HepG2 (cell line): ENCODE measurements at regions not wholly inside any gene's neighbourhood (a gene's known extent, or its start where the extent isn't known, plus 50 kb on each side); places are given as distances from the start of the nearest gene placed in this dataset.

Experiments used
- ATAC-seq: fragments of 200-7000 bp; cut with Tn5 transposase; 3 replicates; pipeline ENCODE4 v1.9.1; 2020; ENCODE audit warnings: mild to moderate bottlenecking, moderate library complexity
- BruUV-seq: library from RNA; stranded (reverse); fragments of 400-500 nt; replicated peaks from 2 replicates; lab custom pipeline; 2021; lab: Mats Ljungman, UMichigan
- CTCF ChIA-PET: fragments of 300-600 bp; formaldehyde crosslinking; extraction: SDS; loops from one replicate; lab custom pipeline; 2021; ENCODE audit warnings: low total read pairs, inconsistent platforms, low intra/inter-chr PET ratio; lab: Yijun Ruan, JAX
- POLR2A ChIA-PET: fragments of 350-600 bp; sonication (Branson Sonifier 250); formaldehyde crosslinking; loops from one replicate; lab custom pipeline; 2020; ENCODE audit warnings: antibody characterized with exemption, inconsistent platforms; lab: Yijun Ruan, JAX
- DNase-seq: peaks from one replicate; pipeline ENCODE4 v3.0.0-alpha.2; 2015; ENCODE audit warnings: low spot score
- FAIRE-seq: peaks from 3 replicates; lab custom pipeline; 2011; peaks lifted over from hg19 to GRCh38; lab: Jason Lieb, UNC
- H2AFZ ChIP-seq: one replicate; pipeline ENCODE4 v1.6.1; 2011; ENCODE audit warnings: low read length, inconsistent platforms
- H3K27ac ChIP-seq: fragments of 300-600 bp; 3 replicates; pipeline ENCODE4 v1.8.0; 2011; ENCODE audit warnings: mixed run types, mild to moderate bottlenecking, mixed read lengths, low read length, inconsistent platforms; ENCODE audit not compliant: insufficient read depth; ENCODE audit errors: extremely low read length
- H3K27me3 ChIP-seq, 2 experiments: fragments of 200-600 bp in 1 of 2; 2 replicates in 1 of 2; 3 replicates in 1 of 2; pipeline versions ENCODE4 v1.6.0 to v1.8.0; 2011; ENCODE audit warnings: low read length in 2 of 2, mild to moderate bottlenecking in 2 of 2, moderate library complexity in 2 of 2, inconsistent platforms in 1 of 2; ENCODE audit not compliant: insufficient read depth in 2 of 2, control insufficient read depth in 1 of 2
- H3K36me3 ChIP-seq, 2 experiments: fragments of 200-600 bp in 1 of 2; replicated peaks in 1 of 2; 2 replicates in 1 of 2; 3 replicates in 1 of 2; pipeline versions ENCODE4 v1.5.1 to v1.8.0; 2011; ENCODE audit warnings: low read length in 2 of 2, inconsistent platforms in 1 of 2; ENCODE audit not compliant: insufficient read depth in 2 of 2, control insufficient read depth in 1 of 2
- H3K4me1 ChIP-seq: 2 replicates; pipeline ENCODE4 v1.5.1; 2012; ENCODE audit warnings: low read length, inconsistent platforms; ENCODE audit not compliant: insufficient read depth
- H3K4me2 ChIP-seq: 2 replicates; pipeline ENCODE4 v1.6.0; 2011; ENCODE audit warnings: low read depth, low read length, inconsistent platforms
- H3K4me3 ChIP-seq, 3 experiments: fragments of 200-600 bp in 1 of 3; sonication (generic), shearing (Covaris generic) in 1 of 3; replicated peaks in 1 of 3; 2 replicates each; pipeline ENCODE4 v1.5.1; 2011 to 2016; ENCODE audit warnings: low read length in 3 of 3, inconsistent platforms in 2 of 3, low read depth in 2 of 3, mild to moderate bottlenecking in 2 of 3, control low read depth in 1 of 3, mixed read lengths in 1 of 3; ENCODE audit not compliant: insufficient read depth in 1 of 3
- H3K79me2 ChIP-seq: one replicate; pipeline ENCODE4 v1.6.1; 2011; ENCODE audit warnings: low read length, inconsistent platforms; ENCODE audit not compliant: insufficient read depth
- H3K9ac ChIP-seq: 2 replicates; pipeline ENCODE4 v1.6.0; 2011; ENCODE audit warnings: mild to moderate bottlenecking, low read depth, low read length, inconsistent platforms; ENCODE audit not compliant: insufficient read depth
- H3K9me3 ChIP-seq: 2 replicates; pipeline ENCODE4 v1.5.1; 2012; ENCODE audit warnings: mild to moderate bottlenecking, low read length
- H4K20me1 ChIP-seq: 2 replicates; pipeline ENCODE4 v1.6.0; 2011; ENCODE audit warnings: inconsistent platforms, mild to moderate bottlenecking, low read length, moderate library complexity; ENCODE audit not compliant: insufficient read depth
- IRF2 ChIP-seq: IDR thresholded peaks from 2 replicates; pipeline ENCODE4 v1.6.1; 2018; ENCODE audit warnings: missing genetic modification reagents, missing compliant biosample characterization
- RFX1 ChIP-seq: fragments of 450-650 bp; IDR thresholded peaks from 2 replicates; pipeline ENCODE4 v1.6.1; 2017
- SOX6 ChIP-seq, 2 experiments: fragments of 450-650 bp in 1 of 2; sonication (generic) in 1 of 2; formaldehyde crosslinking in 1 of 2; IDR thresholded peaks; 2 replicates each; pipeline versions ENCODE4 v1.4.0 to v1.6.1; 2017 to 2020; ENCODE audit warnings: antibody characterized with exemption in 1 of 2, mild to moderate bottlenecking in 1 of 2, missing genetic modification reagents in 1 of 2
- YEATS2 ChIP-seq: sonication (generic); formaldehyde crosslinking; IDR thresholded peaks from 2 replicates; pipeline ENCODE4 v1.4.0; 2020; ENCODE audit warnings: missing genetic modification reagents, borderline replicate concordance
- ZNF891 ChIP-seq: sonication (generic); formaldehyde crosslinking; IDR thresholded peaks from 2 replicates; pipeline ENCODE4 v1.5.0; 2020; ENCODE audit warnings: mild to moderate bottlenecking, missing genetic modification reagents
- WGBS: methylation state at CpG from one replicate; pipeline ENCODE4 v1.1.6; 2017; ENCODE audit warnings: low lambda C conversion rate; 5-methylcytosine and 5-hydroxymethylcytosine counted together
- in situ Hi-C: cut with HindIII; loops from 2 replicates; pipeline ENCODE4 v1.10.0; 2017; ENCODE audit warnings: low pct_unique_long_range_greater_than_20kb; ENCODE audit not compliant: extremely low pct_ligation_motif_present
- intact Hi-C: fragments of 100-400 bp; cut with micrococcal nuclease; formaldehyde crosslinking; loops from one replicate; pipeline ENCODE4 v1.10.0; 2022; ENCODE audit not compliant: unreplicated experiment
- TF ChIP-seq, protein P1 (sequence below): sonication (generic); formaldehyde crosslinking; IDR thresholded peaks from 2 replicates; pipeline ENCODE4 v1.4.0; 2020; ENCODE audit warnings: missing genetic modification reagents
- TF ChIP-seq, protein P2 (sequence below): sonication (generic); formaldehyde crosslinking; IDR thresholded peaks from 2 replicates; pipeline ENCODE4 v1.4.0; 2020; ENCODE audit warnings: missing genetic modification reagents, mild to moderate bottlenecking, borderline replicate concordance
- TF ChIP-seq, protein P3 (sequence below): fragments of 450-650 bp; IDR thresholded peaks from 2 replicates; pipeline ENCODE4 v1.6.1; 2016

DNA sequence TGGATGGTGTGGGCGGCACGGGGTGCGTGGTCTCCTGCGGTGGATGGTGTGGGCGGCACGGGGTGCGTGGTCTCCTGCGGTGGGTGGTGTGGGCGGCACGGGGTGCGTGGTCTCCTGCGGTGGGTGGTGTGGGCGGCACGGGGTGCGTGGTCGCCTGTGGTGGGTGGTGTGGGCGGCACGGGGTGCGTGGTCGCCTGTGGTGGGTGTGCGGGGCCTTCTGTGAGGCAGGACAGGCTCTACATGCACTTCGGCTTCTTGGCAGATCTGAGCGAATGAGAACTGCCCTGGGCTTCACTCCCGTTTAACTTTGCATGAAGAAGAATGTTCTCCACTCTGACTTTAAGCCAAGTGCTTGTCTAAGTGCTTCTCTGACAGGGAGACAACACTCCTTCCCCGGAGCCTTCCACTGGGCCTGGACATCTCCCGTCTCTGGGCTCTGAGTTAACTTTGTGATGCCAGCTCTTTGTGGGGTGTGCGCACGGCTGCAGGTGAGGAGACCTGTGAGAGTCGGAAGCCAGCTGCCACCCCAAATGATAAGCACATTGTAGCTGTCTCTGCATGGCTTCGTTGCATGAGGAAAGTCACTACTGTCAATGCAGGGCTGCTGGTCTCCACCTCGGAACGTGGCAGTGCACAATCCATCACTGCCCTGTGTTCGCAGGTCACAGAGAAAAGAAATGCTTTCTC lies 244.8 kb downstream of the DLL1 start (continued):
- TF ChIP-seq ZNF891 (CRISPR knock-in tag): no peak
- TF ChIP-seq YEATS2: no peak
- no peak for TF ChIP-seq IRF2 (CRISPR knock-in tag)
- no peak for TF ChIP-seq RFX1
- TF ChIP-seq, protein P1, sequence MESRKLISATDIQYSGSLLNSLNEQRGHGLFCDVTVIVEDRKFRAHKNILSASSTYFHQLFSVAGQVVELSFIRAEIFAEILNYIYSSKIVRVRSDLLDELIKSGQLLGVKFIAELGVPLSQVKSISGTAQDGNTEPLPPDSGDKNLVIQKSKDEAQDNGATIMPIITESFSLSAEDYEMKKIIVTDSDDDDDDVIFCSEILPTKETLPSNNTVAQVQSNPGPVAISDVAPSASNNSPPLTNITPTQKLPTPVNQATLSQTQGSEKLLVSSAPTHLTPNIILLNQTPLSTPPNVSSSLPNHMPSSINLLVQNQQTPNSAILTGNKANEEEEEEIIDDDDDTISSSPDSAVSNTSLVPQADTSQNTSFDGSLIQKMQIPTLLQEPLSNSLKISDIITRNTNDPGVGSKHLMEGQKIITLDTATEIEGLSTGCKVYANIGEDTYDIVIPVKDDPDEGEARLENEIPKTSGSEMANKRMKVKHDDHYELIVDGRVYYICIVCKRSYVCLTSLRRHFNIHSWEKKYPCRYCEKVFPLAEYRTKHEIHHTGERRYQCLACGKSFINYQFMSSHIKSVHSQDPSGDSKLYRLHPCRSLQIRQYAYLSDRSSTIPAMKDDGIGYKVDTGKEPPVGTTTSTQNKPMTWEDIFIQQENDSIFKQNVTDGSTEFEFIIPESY (CRISPR knock-in tag): no peak
- TF ChIP-seq, protein P2, sequence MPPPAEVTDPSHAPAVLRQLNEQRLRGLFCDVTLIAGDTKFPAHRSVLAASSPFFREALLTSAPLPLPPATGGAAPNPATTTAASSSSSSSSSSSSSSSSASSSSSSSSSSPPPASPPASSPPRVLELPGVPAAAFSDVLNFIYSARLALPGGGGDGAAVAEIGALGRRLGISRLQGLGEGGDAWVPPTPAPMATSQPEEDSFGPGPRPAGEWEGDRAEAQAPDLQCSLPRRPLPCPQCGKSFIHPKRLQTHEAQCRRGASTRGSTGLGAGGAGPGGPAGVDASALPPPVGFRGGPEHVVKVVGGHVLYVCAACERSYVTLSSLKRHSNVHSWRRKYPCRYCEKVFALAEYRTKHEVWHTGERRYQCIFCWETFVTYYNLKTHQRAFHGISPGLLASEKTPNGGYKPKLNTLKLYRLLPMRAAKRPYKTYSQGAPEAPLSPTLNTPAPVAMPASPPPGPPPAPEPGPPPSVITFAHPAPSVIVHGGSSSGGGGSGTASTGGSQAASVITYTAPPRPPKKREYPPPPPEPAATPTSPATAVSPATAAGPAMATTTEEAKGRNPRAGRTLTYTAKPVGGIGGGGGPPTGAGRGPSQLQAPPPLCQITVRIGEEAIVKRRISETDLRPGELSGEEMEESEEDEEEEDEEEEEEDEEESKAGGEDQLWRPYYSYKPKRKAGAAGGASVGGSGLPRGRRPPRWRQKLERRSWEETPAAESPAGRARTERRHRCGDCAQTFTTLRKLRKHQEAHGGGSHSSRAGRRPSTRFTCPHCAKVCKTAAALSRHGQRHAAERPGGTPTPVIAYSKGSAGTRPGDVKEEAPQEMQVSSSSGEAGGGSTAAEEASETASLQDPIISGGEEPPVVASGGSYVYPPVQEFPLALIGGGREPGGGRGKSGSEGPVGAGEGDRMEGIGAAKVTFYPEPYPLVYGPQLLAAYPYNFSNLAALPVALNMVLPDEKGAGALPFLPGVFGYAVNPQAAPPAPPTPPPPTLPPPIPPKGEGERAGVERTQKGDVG (CRISPR knock-in tag): no peak

DNA sequence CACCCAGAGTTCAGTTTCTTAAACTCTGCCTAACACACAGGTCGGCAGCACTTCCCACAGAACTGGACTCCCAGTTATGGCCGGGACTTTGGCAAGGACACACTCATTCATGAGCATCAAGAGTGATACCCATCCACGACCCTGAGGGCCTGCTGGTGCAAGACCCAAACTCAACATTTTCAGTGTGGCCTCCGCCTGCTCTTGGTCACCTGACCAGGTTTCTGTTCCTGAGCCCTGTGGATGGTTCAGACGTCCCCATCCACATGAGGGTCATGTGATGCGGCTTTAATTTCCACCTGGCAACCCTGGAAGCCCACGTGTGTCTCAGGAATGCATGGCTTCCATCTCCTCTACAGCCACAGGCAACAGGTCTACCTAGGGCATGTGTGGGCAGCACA lies 245.3 kb downstream of the DLL1 start:
- Histone ChIP-seq H3K4me1 (peaks cover 2% of the 10 kb centered on the region; the same call in 1 of the 2 replicates), H3K27me3 (peaks cover 17 to 94% of the 10 kb centered on the region in 2 experiments), H3K9ac (no peak overlapping the region), H3K79me2 (no peaks in the 10 kb centered on the region), H3K4me3 (no peak overlapping the region), H2AFZ (no peak overlapping the region), H3K9me3 (no peaks in the 10 kb centered on the region), H3K27ac (no peak overlapping the region), H4K20me1 (no peaks in the 10 kb centered on the region), H3K4me2 (no peak overlapping the region), H3K36me3 (no peaks in the 10 kb centered on the region)
- ATAC-seq (no peak), FAIRE-seq (no peak), DNase-seq (no peak)
- CTCF ChIA-PET: no interaction called here
- in situ Hi-C loops (no loop called here), intact Hi-C loops (no loop called here)
- TF ChIP-seq SOX6 (IDR thresholded peaks at IDR 0.05) (no peak), SOX6 (CRISPR knock-in tag; IDR thresholded peaks at IDR 0.05) (no peak)
- TF ChIP-seq, protein P3, sequence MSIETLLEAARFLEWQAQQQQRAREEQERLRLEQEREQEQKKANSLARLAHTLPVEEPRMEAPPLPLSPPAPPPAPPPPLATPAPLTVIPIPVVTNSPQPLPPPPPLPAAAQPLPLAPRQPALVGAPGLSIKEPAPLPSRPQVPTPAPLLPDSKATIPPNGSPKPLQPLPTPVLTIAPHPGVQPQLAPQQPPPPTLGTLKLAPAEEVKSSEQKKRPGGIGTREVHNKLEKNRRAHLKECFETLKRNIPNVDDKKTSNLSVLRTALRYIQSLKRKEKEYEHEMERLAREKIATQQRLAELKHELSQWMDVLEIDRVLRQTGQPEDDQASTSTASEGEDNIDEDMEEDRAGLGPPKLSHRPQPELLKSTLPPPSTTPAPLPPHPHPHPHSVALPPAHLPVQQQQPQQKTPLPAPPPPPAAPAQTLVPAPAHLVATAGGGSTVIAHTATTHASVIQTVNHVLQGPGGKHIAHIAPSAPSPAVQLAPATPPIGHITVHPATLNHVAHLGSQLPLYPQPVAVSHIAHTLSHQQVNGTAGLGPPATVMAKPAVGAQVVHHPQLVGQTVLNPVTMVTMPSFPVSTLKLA: peak; percentile 60
- WGBS: 19% methylated on average over 5 of the region's 7 CpGs
- POLR2A ChIA-PET: no interaction called here
- BruUV-seq: no TSS peak
